ENCODE measurements at regions not wholly inside any gene's neighbourhood (a gene's known extent, or its start where the extent isn't known, plus 50 kb on each side); places are given as distances from the start of the nearest gene placed in this dataset.

GRCh38 chr11:103530257-103530656 lies 421.0 kb downstream of the DYNC2H1 start:
- TF ChIP-seq, protein P1, sequence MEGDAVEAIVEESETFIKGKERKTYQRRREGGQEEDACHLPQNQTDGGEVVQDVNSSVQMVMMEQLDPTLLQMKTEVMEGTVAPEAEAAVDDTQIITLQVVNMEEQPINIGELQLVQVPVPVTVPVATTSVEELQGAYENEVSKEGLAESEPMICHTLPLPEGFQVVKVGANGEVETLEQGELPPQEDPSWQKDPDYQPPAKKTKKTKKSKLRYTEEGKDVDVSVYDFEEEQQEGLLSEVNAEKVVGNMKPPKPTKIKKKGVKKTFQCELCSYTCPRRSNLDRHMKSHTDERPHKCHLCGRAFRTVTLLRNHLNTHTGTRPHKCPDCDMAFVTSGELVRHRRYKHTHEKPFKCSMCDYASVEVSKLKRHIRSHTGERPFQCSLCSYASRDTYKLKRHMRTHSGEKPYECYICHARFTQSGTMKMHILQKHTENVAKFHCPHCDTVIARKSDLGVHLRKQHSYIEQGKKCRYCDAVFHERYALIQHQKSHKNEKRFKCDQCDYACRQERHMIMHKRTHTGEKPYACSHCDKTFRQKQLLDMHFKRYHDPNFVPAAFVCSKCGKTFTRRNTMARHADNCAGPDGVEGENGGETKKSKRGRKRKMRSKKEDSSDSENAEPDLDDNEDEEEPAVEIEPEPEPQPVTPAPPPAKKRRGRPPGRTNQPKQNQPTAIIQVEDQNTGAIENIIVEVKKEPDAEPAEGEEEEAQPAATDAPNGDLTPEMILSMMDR (IDR thresholded peaks at IDR 0.05), result no peak
- TF ChIP-seq POLR2A (IDR thresholded peaks at IDR 0.05) (no peak), POLR2AphosphoS5 (IDR thresholded peaks at IDR 0.05) (no peak)

All from stomach (tissue), 4 donors.